ENCODE measurements at regions not wholly inside any gene's neighbourhood (a gene's known extent, or its start where the extent isn't known, plus 50 kb on each side); places are given as distances from the start of the nearest gene placed in this dataset.
A peak's percentile ranks its signal among the peaks of the same experiment; 100 is the strongest.

GRCh38 chr2:38203446-38203810 lies 127.5 kb upstream of the CYP1B1 start:
- DNase-seq (ENCODE audit: low spot score): no peak

- no peak for DNase-seq (ENCODE audit: low spot score)
These were observed 126.9 kb upstream of the CYP1B1 start for GRCh38 chr2:38202713-38203445.

GRCh38 chr2:38201784-38202183 lies 125.8 kb upstream of the CYP1B1 start:
- no peak for DNase-seq (ENCODE audit: low spot score)

GRCh38 chr2:38200598-38200997 lies 124.6 kb upstream of the CYP1B1 start:
- no peak for DNase-seq (ENCODE audit: low spot score)

- no peak for DNase-seq (ENCODE audit: low spot score)
These were observed 123.2 kb upstream of the CYP1B1 start for GRCh38 chr2:38199127-38199526.

- DNase-seq (ENCODE audit: low spot score): no peak
These were observed 118.8 kb upstream of the CYP1B1 start for GRCh38 chr2:38194751-38195150.

- no peak for DNase-seq (ENCODE audit: low spot score)
These were observed 117.0 kb upstream of the CYP1B1 start for GRCh38 chr2:38192976-38193375.

GRCh38 chr2:38192046-38192445 lies 116.1 kb upstream of the CYP1B1 start:
- no peak for DNase-seq (ENCODE audit: low spot score)

- no peak for DNase-seq (ENCODE audit: low spot score)
These were observed 115.6 kb upstream of the CYP1B1 start for GRCh38 chr2:38191516-38191915.

- DNase-seq (ENCODE audit: low spot score): no peak
These were observed 114.7 kb upstream of the CYP1B1 start for GRCh38 chr2:38190542-38191218.

- DNase-seq (ENCODE audit: low spot score): no peak
These were observed 111.6 kb upstream of the CYP1B1 start for GRCh38 chr2:38187541-38188011.

GRCh38 chr2:38185012-38185491 lies 109.1 kb upstream of the CYP1B1 start:
- peak; percentile 29 for DNase-seq (ENCODE audit: low spot score)

GRCh38 chr2:38182492-38183003 lies 106.6 kb upstream of the CYP1B1 start:
- no peak for DNase-seq (ENCODE audit: low spot score)

- no peak for DNase-seq (ENCODE audit: low spot score)
These were observed 106.0 kb upstream of the CYP1B1 start for GRCh38 chr2:38181806-38182491.

- DNase-seq (ENCODE audit: low spot score): no peak
These were observed 104.8 kb upstream of the CYP1B1 start for GRCh38 chr2:38180754-38181153.

GRCh38 chr2:38178556-38179419 lies 102.8 kb upstream of the CYP1B1 start:
- peak; percentile 64 for DNase-seq (ENCODE audit: low spot score)

GRCh38 chr2:38178119-38178518 lies 102.2 kb upstream of the CYP1B1 start:
- no peak for DNase-seq (ENCODE audit: low spot score)

GRCh38 chr2:38176619-38177021 lies 100.7 kb upstream of the CYP1B1 start:
- DNase-seq (ENCODE audit: low spot score): no peak

GRCh38 chr2:38174646-38175423 lies 98.9 kb upstream of the CYP1B1 start:
- no peak for DNase-seq (ENCODE audit: low spot score)

- no peak for DNase-seq (ENCODE audit: low spot score)
These were observed 98.2 kb upstream of the CYP1B1 start for GRCh38 chr2:38174131-38174530.

- DNase-seq (ENCODE audit: low spot score): no peak
These were observed 97.7 kb upstream of the CYP1B1 start for GRCh38 chr2:38173683-38174082.
